ENCODE measurements at regions not wholly inside any gene's neighbourhood (a gene's known extent, or its start where the extent isn't known, plus 50 kb on each side); places are given as distances from the start of the nearest gene placed in this dataset.

- no peak for TF ChIP-seq ZNF532 (CRISPR knock-in tag; IDR thresholded peaks at IDR 0.05; ENCODE audit: borderline replicate concordance)
- no peak for TF ChIP-seq NR1H2 (CRISPR knock-in tag; IDR thresholded peaks at IDR 0.05)
- no peak; the same call in 1 of the 2 replicates for TF ChIP-seq AFF4 (CRISPR knock-in tag; IDR thresholded peaks at IDR 0.05; ENCODE audit: borderline replicate concordance)
- no peak for TF ChIP-seq ZNF671 (CRISPR knock-in tag; IDR thresholded peaks at IDR 0.05)
- 0 out of 2 replicates have a peak, but pooled peaks have one; percentile 79 for TF ChIP-seq KAT7 (CRISPR knock-in tag; IDR thresholded peaks at IDR 0.05; ENCODE audit: borderline replicate concordance)
- TF ChIP-seq FOXJ3 (CRISPR knock-in tag; IDR thresholded peaks at IDR 0.05; ENCODE audit: borderline replicate concordance): no peak
- TF ChIP-seq NFYB (CRISPR knock-in tag; conservative IDR thresholded peaks at IDR 0.05; ENCODE audit: low read depth): no peak
- TF ChIP-seq ZNF317 (CRISPR knock-in tag; IDR thresholded peaks at IDR 0.05; ENCODE audit: borderline replicate concordance, low read depth): no peak
- TF ChIP-seq CREB1 (CRISPR knock-in tag; IDR thresholded peaks at IDR 0.05): no peak
- TF ChIP-seq E2F5 (CRISPR knock-in tag; IDR thresholded peaks at IDR 0.05): no peak
- no peak for TF ChIP-seq GABPB1 (CRISPR knock-in tag; IDR thresholded peaks at IDR 0.05)
- 0 out of 2 replicates have a peak, but pooled peaks have one; percentile 39 for TF ChIP-seq ZNF263 (CRISPR knock-in tag; IDR thresholded peaks at IDR 0.05; ENCODE audit: low read depth)
- TF ChIP-seq ZNF219 (CRISPR knock-in tag; IDR thresholded peaks at IDR 0.05; ENCODE audit: borderline replicate concordance): no peak
- no peak for TF ChIP-seq RORB (CRISPR knock-in tag; IDR thresholded peaks at IDR 0.05)
- TF ChIP-seq NR2C2 (CRISPR knock-in tag; IDR thresholded peaks at IDR 0.05): no peak
- TF ChIP-seq USF1 (CRISPR knock-in tag; IDR thresholded peaks at IDR 0.05): no peak
- TF ChIP-seq EMX1 (CRISPR knock-in tag; IDR thresholded peaks at IDR 0.05): no peak
- TF ChIP-seq HMGA2 (CRISPR knock-in tag; IDR thresholded peaks at IDR 0.05): no peak
- no peak for TF ChIP-seq ARID4B (CRISPR knock-in tag; IDR thresholded peaks at IDR 0.05; ENCODE audit: borderline replicate concordance)
- 0 out of 2 replicates have a peak, but pooled peaks have one; percentile 30 for TF ChIP-seq SMAD3 (CRISPR knock-in tag; IDR thresholded peaks at IDR 0.05; ENCODE audit: borderline replicate concordance)
- TF ChIP-seq ZNF423 (CRISPR knock-in tag; IDR thresholded peaks at IDR 0.05): no peak; the same call in 1 of the 2 replicates
These were observed 101.1 kb downstream of the FGF18 start (continued) for GRCh38 chr5:171520300-171521174.

Data from WTC11 (cell line).